HUES6 (cell line): ENCODE measurements at regions not wholly inside any gene's neighbourhood (a gene's known extent, or its start where the extent isn't known, plus 50 kb on each side); places are given as distances from the start of the nearest gene placed in this dataset.
"Not testable (repeated sequence)": the region's sequence is repeated elsewhere in the genome, so short reads cannot be mapped to it uniquely, and the experiment has no call there.

Experiments used
- H3K27ac ChIP-seq: 2 replicates; pipeline ENCODE4 v1.7.0; 2013; ENCODE audit warnings: low read depth, mild to moderate bottlenecking, low read length, inconsistent platforms
- H3K27me3 ChIP-seq: 2 replicates; pipeline ENCODE4 v1.6.1; 2013; ENCODE audit warnings: low read length; ENCODE audit not compliant: control insufficient read depth, insufficient read depth
- H3K36me3 ChIP-seq: 2 replicates; pipeline ENCODE4 v1.6.1; 2013; ENCODE audit warnings: low read length; ENCODE audit not compliant: control insufficient read depth, insufficient read depth
- H3K4me1 ChIP-seq: 2 replicates; pipeline ENCODE4 v1.6.1; 2013; ENCODE audit warnings: low read length; ENCODE audit not compliant: control insufficient read depth, insufficient read depth
- H3K4me3 ChIP-seq: 2 replicates; pipeline ENCODE4 v1.5.1; 2013; ENCODE audit warnings: low read depth, low read length
- H3K9ac ChIP-seq: one replicate; pipeline ENCODE4 v1.6.1; 2013; ENCODE audit warnings: mild to moderate bottlenecking, low read length
- H3K9me3 ChIP-seq: 2 replicates; pipeline ENCODE4 v1.6.1; 2013; ENCODE audit warnings: low read depth, low read length; ENCODE audit not compliant: control insufficient read depth, insufficient read depth

DNA sequence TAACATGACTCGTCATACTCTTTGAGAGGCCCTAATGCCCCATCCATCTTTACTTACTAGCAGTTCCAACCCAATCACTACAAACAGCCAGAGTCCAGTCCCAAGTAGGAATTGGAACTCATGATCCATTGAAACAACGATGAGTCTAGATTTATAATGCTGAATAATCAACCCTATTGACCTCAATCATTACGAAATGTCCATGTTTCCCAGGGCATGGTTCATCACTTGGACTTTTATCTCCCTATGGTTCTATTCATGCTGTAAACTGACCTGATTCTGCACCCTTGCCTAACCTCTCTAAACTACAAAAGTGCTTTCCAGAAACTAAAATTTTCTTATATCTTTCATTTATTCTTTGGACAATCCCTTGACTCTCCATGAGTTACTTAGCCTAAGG, 840.0 kb upstream of the B3GALT2 start:
- H3K4me1 ChIP-seq = no peaks in the 10 kb centered on the region
- H3K9ac ChIP-seq = no peak overlapping the region
- H3K27me3 ChIP-seq = no peaks in the 10 kb centered on the region

DNA sequence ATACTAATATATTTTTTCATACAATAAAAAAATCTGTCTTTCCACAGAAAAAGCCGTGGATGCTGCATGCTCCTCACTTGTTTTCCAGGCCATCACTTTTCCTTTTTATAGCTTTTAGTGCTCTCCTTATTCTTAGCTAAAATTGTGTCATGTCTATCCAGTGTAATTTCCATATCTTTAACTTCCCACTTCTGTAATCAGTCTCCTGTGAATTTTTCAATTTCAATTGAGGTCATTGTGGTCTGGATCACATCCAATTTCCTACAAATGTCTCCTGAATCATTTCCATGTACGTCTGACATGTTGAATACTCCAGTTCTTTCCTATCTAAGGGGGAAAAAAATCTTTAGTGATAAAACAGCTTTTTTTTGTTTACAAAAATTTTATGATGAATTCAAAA, 838.2 kb upstream of the B3GALT2 start:
- Histone ChIP-seq H3K4me1 (no peaks in the 10 kb centered on the region), H3K36me3 (no peaks in the 10 kb centered on the region), H3K27me3 (no peaks in the 10 kb centered on the region), H3K9ac (no peak overlapping the region), H3K9me3 (0 out of 2 replicates have a peak, but pooled peaks cover 3% of the 10 kb centered on the region), H3K27ac (no peak overlapping the region), H3K4me3 (no peak overlapping the region)

More for the DNA sequence above, 840.0 kb upstream of the B3GALT2 start:
- Histone ChIP-seq H3K9me3 (0 out of 2 replicates have a peak, but pooled peaks cover 3% of the 10 kb centered on the region), H3K36me3 (no peaks in the 10 kb centered on the region), H3K4me3 (no peak overlapping the region), H3K27ac (no peak overlapping the region)

DNA sequence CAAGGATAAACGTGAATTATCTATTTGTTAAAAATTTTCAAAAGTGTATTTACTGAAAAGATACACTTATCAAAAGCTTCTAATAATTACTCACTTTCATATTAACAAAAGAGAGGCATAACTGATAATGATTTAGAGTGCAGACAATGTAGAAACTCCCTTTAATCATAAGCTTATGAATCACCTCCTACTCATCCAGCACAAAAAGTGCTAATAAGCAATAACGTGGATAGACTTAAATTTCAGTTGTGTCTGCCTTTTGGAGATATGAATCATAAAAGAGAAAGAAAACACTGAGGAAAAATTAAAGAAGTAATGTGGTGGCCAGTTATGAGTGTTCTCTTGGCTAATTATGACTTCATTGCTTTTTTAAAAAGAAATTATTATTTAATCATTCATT, 827.6 kb upstream of the B3GALT2 start:
- Histone ChIP-seq H3K27ac (no peak overlapping the region), H3K9ac (no peak overlapping the region), H3K9me3 (0 out of 2 replicates have a peak, but pooled peaks cover 4% of the 10 kb centered on the region), H3K4me3 (no peak overlapping the region), H3K36me3 (no peaks in the 10 kb centered on the region), H3K27me3 (no peaks in the 10 kb centered on the region), H3K4me1 (no peaks in the 10 kb centered on the region)

DNA sequence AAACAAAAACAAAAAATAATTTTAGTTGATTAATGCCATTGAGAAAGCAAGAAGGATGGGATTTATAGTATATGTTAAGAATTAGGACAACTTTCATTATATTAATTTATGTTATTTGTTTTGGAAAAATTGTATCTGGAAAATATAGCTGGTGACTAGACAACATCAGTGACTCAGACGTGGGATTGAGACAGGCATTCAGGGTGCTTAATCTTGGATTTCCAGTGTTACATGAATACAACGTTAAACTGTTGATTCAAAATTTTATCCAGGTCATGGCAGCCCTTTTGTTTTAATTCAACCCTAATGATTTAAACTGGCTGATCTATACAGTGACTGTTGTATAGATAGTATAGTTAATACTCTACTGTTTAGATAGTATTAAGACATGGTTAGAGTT, 827.1 kb upstream of the B3GALT2 start:
- no peak overlapping the region for H3K4me3 ChIP-seq
- no peaks in the 10 kb centered on the region for H3K36me3 ChIP-seq
- no peak overlapping the region for H3K27ac ChIP-seq
- H3K9me3 ChIP-seq = 0 out of 2 replicates have a peak, but pooled peaks cover 4% of the 10 kb centered on the region
- no peaks in the 10 kb centered on the region for H3K4me1 ChIP-seq
- no peak overlapping the region for H3K9ac ChIP-seq
- H3K27me3 ChIP-seq = no peaks in the 10 kb centered on the region

DNA sequence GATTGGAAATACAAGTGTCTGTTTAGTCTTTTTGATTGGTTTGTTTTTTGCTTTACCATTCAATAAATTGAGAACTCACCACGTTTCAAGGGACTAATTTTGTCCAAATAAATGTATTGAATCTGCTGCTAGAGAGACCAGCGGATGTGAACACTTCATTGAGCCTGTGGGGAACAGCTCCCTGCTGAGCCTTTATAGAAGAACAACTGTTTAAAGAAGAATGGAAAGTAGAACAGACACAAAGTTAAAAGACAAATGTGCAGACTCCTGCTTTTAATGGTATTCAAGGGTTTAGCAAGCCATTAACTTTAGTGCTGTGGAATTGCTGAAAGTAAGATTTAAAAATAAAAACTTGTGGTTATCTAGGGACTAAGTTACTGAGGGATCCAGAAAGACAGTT, 817.7 kb upstream of the B3GALT2 start:
- Histone ChIP-seq H3K36me3 (no peaks in the 10 kb centered on the region), H3K27me3 (no peaks in the 10 kb centered on the region), H3K4me1 (no peaks in the 10 kb centered on the region), H3K4me3 (no peak overlapping the region), H3K9me3 (peaks cover 5% of the 10 kb centered on the region; the same call in 1 of the 2 replicates), H3K27ac (no peak overlapping the region), H3K9ac (no peak overlapping the region)

DNA sequence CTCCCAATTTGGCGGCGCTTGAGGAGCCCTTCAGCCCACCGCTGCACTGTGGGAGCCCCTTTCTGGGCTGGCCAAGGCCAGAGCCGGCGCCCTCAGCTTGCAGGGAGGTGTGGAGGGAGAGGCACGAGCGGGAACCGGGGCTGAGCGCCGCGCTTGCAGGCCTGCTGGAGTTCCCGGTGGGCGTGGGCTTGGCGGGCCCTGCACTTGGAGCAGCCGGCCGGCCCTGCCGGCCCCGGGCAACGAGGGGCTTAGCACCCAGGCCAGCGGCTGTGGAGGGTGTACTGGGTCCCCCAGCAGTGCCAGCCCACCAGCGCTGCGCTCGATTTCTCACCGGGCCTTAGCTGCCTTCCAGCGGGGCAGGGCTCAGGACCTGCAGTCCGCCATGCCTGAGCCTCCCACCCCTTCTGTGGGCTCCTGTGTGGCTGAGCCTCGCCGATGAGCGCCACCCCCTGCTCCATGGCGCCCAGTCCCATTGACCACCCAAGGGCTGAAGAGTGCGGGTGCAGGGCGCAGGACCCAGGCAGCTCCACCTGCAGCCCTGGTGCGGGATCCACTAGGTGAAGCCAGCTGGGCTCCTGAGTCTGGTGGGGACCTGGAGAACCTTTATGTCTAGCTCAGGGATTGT, 815.4 kb upstream of the B3GALT2 start:
- H3K27ac ChIP-seq, H3K4me3 ChIP-seq, H3K36me3 ChIP-seq, H3K27me3 ChIP-seq, H3K4me1 ChIP-seq, H3K9ac ChIP-seq, H3K9me3 ChIP-seq: not testable (repeated sequence)

DNA sequence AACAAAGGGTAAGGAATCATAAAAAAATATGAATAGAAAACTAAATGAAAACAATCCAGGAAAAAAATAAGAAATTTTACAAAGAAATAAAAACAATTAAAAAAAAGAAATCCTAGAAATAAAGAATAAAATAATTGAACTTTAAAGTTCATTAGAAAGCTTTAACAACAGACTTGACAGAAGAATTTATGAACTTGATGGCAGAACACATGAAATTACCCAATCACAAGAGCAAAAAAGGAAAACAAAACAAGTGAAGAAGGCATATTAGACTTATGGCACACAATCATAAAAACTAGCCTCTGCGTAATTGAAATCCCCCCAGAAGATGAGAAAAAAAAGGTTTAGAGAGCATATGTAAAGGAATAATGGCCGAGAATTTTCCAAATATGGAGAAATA, 802.5 kb upstream of the B3GALT2 start:
- H3K9me3 ChIP-seq = peaks cover 16% of the 10 kb centered on the region
- no peaks in the 10 kb centered on the region for H3K27me3 ChIP-seq
- no peaks in the 10 kb centered on the region for H3K4me1 ChIP-seq
- H3K4me3 ChIP-seq = no peak overlapping the region
- no peak overlapping the region for H3K9ac ChIP-seq
- no peak overlapping the region for H3K27ac ChIP-seq
- H3K36me3 ChIP-seq = no peaks in the 10 kb centered on the region

DNA sequence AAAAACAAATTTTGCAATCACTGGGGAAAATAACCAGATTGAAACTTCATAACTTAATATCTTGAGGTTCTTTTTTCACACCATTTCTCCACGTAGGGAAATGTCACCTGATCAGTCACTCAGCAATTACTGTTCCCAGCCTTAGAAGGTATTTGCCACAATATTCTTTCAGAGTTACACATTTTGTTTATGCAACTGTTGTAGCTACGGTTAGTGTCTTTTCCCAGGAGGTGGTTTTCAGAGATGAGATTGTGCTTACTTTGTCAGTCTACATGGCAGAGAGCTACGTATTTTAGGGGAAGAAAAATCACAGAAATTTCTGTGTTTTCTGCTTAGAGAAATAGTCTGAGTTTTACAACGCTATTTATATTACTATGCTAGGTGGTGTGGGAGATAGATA, 792.8 kb upstream of the B3GALT2 start:
- Histone ChIP-seq H3K9me3 (no peaks in the 10 kb centered on the region), H3K27me3 (no peaks in the 10 kb centered on the region), H3K36me3 (no peaks in the 10 kb centered on the region), H3K4me3 (no peak overlapping the region), H3K4me1 (no peaks in the 10 kb centered on the region), H3K9ac (no peak overlapping the region), H3K27ac (no peak overlapping the region)

DNA sequence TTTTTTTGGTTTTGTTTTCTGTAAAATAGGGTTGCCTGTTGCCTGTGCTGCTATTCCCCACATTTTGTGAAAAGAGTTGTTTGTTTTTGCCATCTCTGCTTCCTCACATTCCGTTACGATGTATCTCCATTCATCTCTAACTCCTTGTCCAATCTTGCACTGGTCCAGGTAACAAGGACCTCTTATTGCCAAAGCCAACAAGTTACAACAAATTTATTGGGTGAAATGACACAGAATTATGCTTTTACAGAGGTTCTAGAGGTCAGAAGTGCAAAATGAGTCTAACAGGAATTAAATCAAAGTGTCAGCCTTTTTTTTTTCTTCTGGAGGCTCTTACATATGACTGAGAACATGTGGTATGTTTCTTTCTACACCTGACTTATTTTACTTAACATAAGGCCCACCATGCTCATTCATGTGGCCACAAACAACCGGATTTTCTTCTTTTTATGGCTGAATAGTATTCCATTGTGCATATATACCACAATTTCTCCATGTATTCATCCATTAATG, 787.9 kb upstream of the B3GALT2 start:
- no peak overlapping the region for H3K4me3 ChIP-seq
- H3K9me3 ChIP-seq = no peaks in the 10 kb centered on the region
- H3K27me3 ChIP-seq = no peaks in the 10 kb centered on the region
- no peak overlapping the region for H3K9ac ChIP-seq
- H3K36me3 ChIP-seq = no peaks in the 10 kb centered on the region
- no peak overlapping the region for H3K27ac ChIP-seq
- no peaks in the 10 kb centered on the region for H3K4me1 ChIP-seq

DNA sequence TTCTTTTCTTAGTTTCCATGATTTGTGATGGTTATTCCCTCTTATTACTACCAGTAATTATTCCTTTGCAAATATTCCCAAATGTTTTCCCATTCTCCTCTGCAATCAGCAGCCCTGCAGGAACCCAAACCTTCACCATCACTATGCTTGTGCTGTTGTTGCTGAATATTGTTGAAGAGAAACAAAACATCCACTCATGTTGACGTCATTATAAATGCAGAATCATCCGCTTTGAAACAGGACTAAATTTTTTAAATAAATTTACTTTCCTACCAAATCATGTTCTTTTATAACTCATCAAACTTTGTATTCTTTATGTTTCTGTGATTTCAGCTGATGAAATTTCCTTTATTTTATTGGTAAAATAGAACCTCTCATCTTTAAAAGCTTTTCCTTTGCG, 787.0 kb upstream of the B3GALT2 start:
- Histone ChIP-seq H3K4me3 (no peak overlapping the region), H3K27ac (no peak overlapping the region), H3K36me3 (no peaks in the 10 kb centered on the region), H3K9me3 (no peaks in the 10 kb centered on the region), H3K4me1 (no peaks in the 10 kb centered on the region), H3K27me3 (no peaks in the 10 kb centered on the region), H3K9ac (no peak overlapping the region)

DNA sequence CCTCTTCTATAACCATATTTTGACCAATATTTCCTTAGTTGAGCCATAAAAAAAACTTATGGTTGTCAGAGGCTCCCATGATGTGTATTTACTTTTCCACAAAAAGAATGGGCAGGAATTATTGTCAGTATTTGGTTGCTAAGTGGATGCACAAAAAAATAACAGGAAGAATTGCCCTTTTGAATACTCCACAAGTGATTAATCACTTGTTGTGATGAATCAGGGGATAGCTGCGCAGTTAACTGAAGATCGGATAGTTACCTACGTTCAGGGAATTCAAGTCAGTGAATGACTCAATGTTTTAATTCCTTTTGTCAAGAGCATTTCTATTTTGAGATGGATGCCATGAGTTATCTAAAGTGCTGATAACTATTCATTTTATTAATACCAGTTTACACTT, 785.2 kb upstream of the B3GALT2 start:
- Histone ChIP-seq H3K27me3 (no peaks in the 10 kb centered on the region), H3K9ac (no peak overlapping the region), H3K4me1 (no peaks in the 10 kb centered on the region), H3K27ac (no peak overlapping the region), H3K4me3 (no peak overlapping the region), H3K36me3 (no peaks in the 10 kb centered on the region), H3K9me3 (no peaks in the 10 kb centered on the region)
